ENCODE measurements at regions not wholly inside any gene's neighbourhood (a gene's known extent, or its start where the extent isn't known, plus 50 kb on each side); places are given as distances from the start of the nearest gene placed in this dataset.

DNA sequence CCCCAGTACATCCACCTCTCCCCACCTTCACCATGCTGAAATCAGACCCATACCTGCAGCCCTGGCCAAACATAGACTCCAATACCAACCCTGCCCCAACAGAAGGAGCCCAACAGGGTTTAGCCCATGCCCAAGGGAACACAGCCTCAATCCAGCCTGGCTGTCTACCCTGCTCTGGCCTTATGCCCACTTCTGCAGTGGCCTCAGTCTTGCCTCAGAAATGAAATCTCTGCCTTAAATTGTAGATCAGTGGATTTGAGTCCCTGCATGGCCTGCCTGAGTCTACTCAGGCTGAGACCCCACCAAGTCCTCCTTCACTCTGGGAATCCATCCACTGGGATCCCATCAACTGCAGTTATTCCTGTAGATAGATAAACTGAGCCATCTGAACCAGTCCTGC, 97.6 kb upstream of the GJB5 start:
- TF ChIP-seq TAF1 (IDR thresholded peaks at IDR 0.05; ENCODE audit: borderline replicate concordance, insufficient read depth, low read length) (no peak), SIN3A (IDR thresholded peaks at IDR 0.05; ENCODE audit: borderline replicate concordance, insufficient read depth, low read length) (no peak), FOXP2 (optimal IDR thresholded peaks at IDR 0.05; ENCODE audit: borderline replicate concordance, extremely low read depth, extremely low read length, insufficient read depth) (no peak), POLR2AphosphoS5 (IDR thresholded peaks at IDR 0.05; ENCODE audit: low read depth, low read length) (no peak)
- TF ChIP-seq, protein P1, sequence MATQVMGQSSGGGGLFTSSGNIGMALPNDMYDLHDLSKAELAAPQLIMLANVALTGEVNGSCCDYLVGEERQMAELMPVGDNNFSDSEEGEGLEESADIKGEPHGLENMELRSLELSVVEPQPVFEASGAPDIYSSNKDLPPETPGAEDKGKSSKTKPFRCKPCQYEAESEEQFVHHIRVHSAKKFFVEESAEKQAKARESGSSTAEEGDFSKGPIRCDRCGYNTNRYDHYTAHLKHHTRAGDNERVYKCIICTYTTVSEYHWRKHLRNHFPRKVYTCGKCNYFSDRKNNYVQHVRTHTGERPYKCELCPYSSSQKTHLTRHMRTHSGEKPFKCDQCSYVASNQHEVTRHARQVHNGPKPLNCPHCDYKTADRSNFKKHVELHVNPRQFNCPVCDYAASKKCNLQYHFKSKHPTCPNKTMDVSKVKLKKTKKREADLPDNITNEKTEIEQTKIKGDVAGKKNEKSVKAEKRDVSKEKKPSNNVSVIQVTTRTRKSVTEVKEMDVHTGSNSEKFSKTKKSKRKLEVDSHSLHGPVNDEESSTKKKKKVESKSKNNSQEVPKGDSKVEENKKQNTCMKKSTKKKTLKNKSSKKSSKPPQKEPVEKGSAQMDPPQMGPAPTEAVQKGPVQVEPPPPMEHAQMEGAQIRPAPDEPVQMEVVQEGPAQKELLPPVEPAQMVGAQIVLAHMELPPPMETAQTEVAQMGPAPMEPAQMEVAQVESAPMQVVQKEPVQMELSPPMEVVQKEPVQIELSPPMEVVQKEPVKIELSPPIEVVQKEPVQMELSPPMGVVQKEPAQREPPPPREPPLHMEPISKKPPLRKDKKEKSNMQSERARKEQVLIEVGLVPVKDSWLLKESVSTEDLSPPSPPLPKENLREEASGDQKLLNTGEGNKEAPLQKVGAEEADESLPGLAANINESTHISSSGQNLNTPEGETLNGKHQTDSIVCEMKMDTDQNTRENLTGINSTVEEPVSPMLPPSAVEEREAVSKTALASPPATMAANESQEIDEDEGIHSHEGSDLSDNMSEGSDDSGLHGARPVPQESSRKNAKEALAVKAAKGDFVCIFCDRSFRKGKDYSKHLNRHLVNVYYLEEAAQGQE (IDR thresholded peaks at IDR 0.05; ENCODE audit: insufficient read depth in 1 of 2, low read depth in 2 of 2, low read length in 2 of 2): no peak

DNA sequence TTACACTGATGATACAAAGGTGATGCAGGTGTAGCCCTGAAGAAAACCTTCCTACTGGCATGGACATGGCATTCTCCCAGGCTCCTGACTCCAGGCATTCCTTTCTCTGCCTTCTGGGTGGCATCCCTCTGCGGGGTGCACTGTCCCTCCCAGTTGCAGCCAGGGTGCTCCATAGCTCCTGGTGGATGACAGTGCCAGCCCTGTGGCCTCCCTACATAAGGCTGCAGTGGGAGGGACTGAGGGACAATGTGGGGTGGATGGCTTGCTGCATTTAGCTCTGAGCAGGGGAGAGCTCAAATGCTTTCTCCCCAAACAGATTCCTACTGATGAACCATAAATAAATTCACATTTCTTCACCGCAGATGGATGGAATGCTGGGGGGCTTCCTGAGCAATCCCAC, 97.0 kb upstream of the GJB5 start:
- TF ChIP-seq SIN3A (IDR thresholded peaks at IDR 0.05; ENCODE audit: borderline replicate concordance, insufficient read depth, low read length) (no peak), FOXP2 (optimal IDR thresholded peaks at IDR 0.05; ENCODE audit: borderline replicate concordance, extremely low read depth, extremely low read length, insufficient read depth) (no peak), TAF1 (IDR thresholded peaks at IDR 0.05; ENCODE audit: borderline replicate concordance, insufficient read depth, low read length) (no peak), POLR2AphosphoS5 (IDR thresholded peaks at IDR 0.05; ENCODE audit: low read depth, low read length) (no peak)
- TF ChIP-seq, protein P1 (IDR thresholded peaks at IDR 0.05; ENCODE audit: insufficient read depth in 1 of 2, low read depth in 2 of 2, low read length in 2 of 2): no peak

DNA sequence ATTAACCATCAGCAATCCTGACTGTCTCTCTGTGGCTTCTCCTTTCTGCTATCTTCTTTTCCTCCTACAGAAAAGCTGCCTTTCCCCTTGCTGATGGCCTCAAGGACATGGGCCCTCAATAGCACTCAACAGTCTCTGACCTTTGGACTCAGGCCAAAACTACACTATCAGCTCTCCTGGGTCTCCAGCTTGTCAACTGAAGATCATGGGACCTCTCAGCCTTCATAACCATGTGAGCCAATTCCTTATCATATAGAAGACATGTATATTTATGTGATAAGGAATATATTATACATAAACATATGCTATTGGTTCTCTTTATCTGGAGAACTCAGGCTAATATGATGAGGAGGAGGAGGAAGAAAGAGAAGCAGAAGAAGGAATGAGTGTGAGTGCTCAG, 91.8 kb upstream of the GJB5 start:
- TF ChIP-seq POLR2AphosphoS5 (IDR thresholded peaks at IDR 0.05; ENCODE audit: low read depth, low read length): no peak
- no peak for TF ChIP-seq SIN3A (IDR thresholded peaks at IDR 0.05; ENCODE audit: borderline replicate concordance, insufficient read depth, low read length)
- TF ChIP-seq FOXP2 (optimal IDR thresholded peaks at IDR 0.05; ENCODE audit: borderline replicate concordance, extremely low read depth, extremely low read length, insufficient read depth): no peak
- TF ChIP-seq, protein P1 (IDR thresholded peaks at IDR 0.05; ENCODE audit: insufficient read depth in 1 of 2, low read depth in 2 of 2, low read length in 2 of 2): no peak
- TF ChIP-seq TAF1 (IDR thresholded peaks at IDR 0.05; ENCODE audit: borderline replicate concordance, insufficient read depth, low read length): no peak

DNA sequence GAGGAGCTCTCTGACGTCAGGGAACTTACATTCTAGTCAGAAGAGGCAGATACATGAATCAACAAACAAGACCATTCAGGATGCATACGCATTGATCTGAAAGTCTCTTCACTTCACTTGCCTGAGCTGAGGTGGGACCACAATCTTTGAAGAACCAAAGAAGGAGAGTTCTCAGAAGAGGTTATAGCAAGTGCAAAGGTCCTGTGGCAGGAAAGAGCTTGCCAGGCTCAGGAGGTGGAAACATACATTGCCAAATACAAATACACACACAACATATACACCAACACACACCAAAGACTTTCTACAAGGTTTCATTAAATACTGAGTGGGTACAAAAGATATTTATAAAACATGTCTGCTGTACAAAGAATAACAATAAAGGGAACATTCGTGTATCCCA, 86.8 kb upstream of the GJB5 start:
- TF ChIP-seq FOXP2 (optimal IDR thresholded peaks at IDR 0.05; ENCODE audit: borderline replicate concordance, extremely low read depth, extremely low read length, insufficient read depth) (no peak), SIN3A (IDR thresholded peaks at IDR 0.05; ENCODE audit: borderline replicate concordance, insufficient read depth, low read length) (no peak), TAF1 (IDR thresholded peaks at IDR 0.05; ENCODE audit: borderline replicate concordance, insufficient read depth, low read length) (no peak), POLR2AphosphoS5 (IDR thresholded peaks at IDR 0.05; ENCODE audit: low read depth, low read length) (no peak)
- TF ChIP-seq, protein P1 (IDR thresholded peaks at IDR 0.05; ENCODE audit: insufficient read depth in 1 of 2, low read depth in 2 of 2, low read length in 2 of 2): no peak

DNA sequence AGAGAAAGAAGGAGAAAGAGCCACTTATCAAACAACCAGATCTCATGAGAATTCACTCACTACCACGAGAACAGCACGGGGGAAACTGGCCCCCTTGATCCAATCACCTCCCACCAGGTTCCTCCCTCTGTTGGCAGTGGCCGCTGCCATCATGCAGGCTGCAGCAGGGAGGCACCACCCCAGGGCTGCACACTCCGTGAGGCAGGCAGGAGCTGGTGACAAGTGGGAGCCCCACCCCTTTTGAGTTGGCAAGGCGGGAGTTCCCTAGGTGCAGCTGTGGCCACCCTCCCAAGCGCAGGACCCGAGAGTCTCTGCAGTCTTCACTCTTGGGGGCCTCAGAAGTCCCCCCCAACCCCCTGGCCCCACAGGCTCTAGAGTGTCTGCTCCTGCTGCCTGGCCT, 83.9 kb upstream of the GJB5 start:
- TF ChIP-seq FOXP2 (optimal IDR thresholded peaks at IDR 0.05; ENCODE audit: borderline replicate concordance, extremely low read depth, extremely low read length, insufficient read depth) (no peak), POLR2AphosphoS5 (IDR thresholded peaks at IDR 0.05; ENCODE audit: low read depth, low read length) (no peak)
- TF ChIP-seq, protein P1 (IDR thresholded peaks at IDR 0.05; ENCODE audit: insufficient read depth in 1 of 2, low read depth in 2 of 2, low read length in 2 of 2): no peak

Measured in PFSK-1 (cell line).